Suprapubic skin (tissue), 4 donors: ENCODE measurements at regions not wholly inside any gene's neighbourhood (a gene's known extent, or its start where the extent isn't known, plus 50 kb on each side); places are given as distances from the start of the nearest gene placed in this dataset.

ENCODE experiments used
- CTCF ChIP-seq, 2 donors: fragments of 200-600 bp in 1 of 2; fragments of 450-650 bp in 1 of 2; sonication (generic) in 1 of 2; IDR thresholded peaks; one replicate each; pipeline ENCODE4 v1.5.1; 2016 to 2019; ENCODE audit warnings: antibody characterized with exemption in 2 of 2, mild to moderate bottlenecking in 1 of 2, moderate library complexity in 1 of 2
- EP300 ChIP-seq: sonication (generic); formaldehyde crosslinking; IDR thresholded peaks from one replicate; pipeline ENCODE4 v1.6.1; 2017; ENCODE audit warnings: antibody characterized with exemption
- POLR2A ChIP-seq, 2 donors: fragments of 450-650 bp; IDR thresholded peaks; one replicate each; pipeline ENCODE4 v1.6.1; 2017; ENCODE audit warnings: antibody characterized with exemption in 2 of 2, mild to moderate bottlenecking in 2 of 2, moderate library complexity in 2 of 2
- POLR2AphosphoS5 ChIP-seq, 3 donors: sonication (generic); formaldehyde crosslinking; IDR thresholded peaks; one replicate each; pipeline ENCODE4 v1.6.1; 2017; ENCODE audit warnings: antibody characterized with exemption in 3 of 3

GRCh38 chr12:128083132-128083729 is 183.7 kb upstream of the TMEM132C start:
- TF ChIP-seq CTCF (IDR thresholded peaks at IDR 0.05): no peak
- no peak for TF ChIP-seq EP300
- no peak for TF ChIP-seq POLR2A (IDR thresholded peaks at IDR 0.05)
- no peak for TF ChIP-seq POLR2AphosphoS5 (IDR thresholded peaks at IDR 0.05)
